HL-60 (cell line): ENCODE measurements at regions not wholly inside any gene's neighbourhood (a gene's known extent, or its start where the extent isn't known, plus 50 kb on each side); places are given as distances from the start of the nearest gene placed in this dataset.

Experiments
- DNase-seq, 2 experiments: peaks; one replicate each; pipeline ENCODE4 v3.0.0-alpha.2; 2010 to 2020; ENCODE audit warnings: low read depth in 1 of 2, low spot score in 1 of 2
- H3K27ac ChIP-seq: fragments of 250-450 bp; sonication (Bioruptor Pico); replicated peaks from 2 replicates; pipeline ENCODE4 v1.5.1; 2020; ENCODE audit warnings: mild to moderate bottlenecking, moderate library complexity
- H3K27me3 ChIP-seq: fragments of 250-450 bp; sonication (Bioruptor Pico); 2 replicates; pipeline ENCODE4 v1.5.1; 2021; ENCODE audit warnings: mild to moderate bottlenecking, moderate library complexity; ENCODE audit not compliant: insufficient read depth, poor library complexity, severe bottlenecking
- H3K4me3 ChIP-seq: replicated peaks from 2 replicates; pipeline ENCODE4 v1.5.1; 2011; ENCODE audit warnings: mild to moderate bottlenecking, control low read depth, low read length; ENCODE audit not compliant: insufficient read depth
- GABPA ChIP-seq: IDR thresholded peaks from 2 replicates; pipeline ENCODE4 v1.6.1; 2012; ENCODE audit warnings: low read depth
- POLR2AphosphoS5 ChIP-seq: IDR thresholded peaks from 2 replicates; pipeline ENCODE4 v1.6.1; 2012; ENCODE audit warnings: low read depth
- REST ChIP-seq: IDR thresholded peaks from 2 replicates; pipeline ENCODE4 v1.6.1; 2012; ENCODE audit warnings: low read depth; ENCODE audit not compliant: insufficient replicate concordance
- SPI1 ChIP-seq: IDR thresholded peaks from 2 replicates; pipeline ENCODE4 v1.6.1; 2012; ENCODE audit warnings: low read depth, mild to moderate bottlenecking, borderline replicate concordance
- TF ChIP-seq, protein P1 (sequence below): IDR thresholded peaks from one replicate; pipeline ENCODE4 v1.5.1; 2011; ENCODE audit warnings: low read length, control low read depth, inconsistent platforms; ENCODE audit not compliant: insufficient read depth

GRCh38 chr6:102742754-102743356 lies 1349.3 kb downstream of the GRIK2 start:
- TF ChIP-seq REST, result no peak
- TF ChIP-seq GABPA, result no peak
- TF ChIP-seq, protein P1, sequence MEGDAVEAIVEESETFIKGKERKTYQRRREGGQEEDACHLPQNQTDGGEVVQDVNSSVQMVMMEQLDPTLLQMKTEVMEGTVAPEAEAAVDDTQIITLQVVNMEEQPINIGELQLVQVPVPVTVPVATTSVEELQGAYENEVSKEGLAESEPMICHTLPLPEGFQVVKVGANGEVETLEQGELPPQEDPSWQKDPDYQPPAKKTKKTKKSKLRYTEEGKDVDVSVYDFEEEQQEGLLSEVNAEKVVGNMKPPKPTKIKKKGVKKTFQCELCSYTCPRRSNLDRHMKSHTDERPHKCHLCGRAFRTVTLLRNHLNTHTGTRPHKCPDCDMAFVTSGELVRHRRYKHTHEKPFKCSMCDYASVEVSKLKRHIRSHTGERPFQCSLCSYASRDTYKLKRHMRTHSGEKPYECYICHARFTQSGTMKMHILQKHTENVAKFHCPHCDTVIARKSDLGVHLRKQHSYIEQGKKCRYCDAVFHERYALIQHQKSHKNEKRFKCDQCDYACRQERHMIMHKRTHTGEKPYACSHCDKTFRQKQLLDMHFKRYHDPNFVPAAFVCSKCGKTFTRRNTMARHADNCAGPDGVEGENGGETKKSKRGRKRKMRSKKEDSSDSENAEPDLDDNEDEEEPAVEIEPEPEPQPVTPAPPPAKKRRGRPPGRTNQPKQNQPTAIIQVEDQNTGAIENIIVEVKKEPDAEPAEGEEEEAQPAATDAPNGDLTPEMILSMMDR, result no peak
- TF ChIP-seq POLR2AphosphoS5, result no peak
- TF ChIP-seq SPI1, result no peak
- no peak for DNase-seq
- Histone ChIP-seq H3K27me3 (no peaks in the 10 kb centered on the region), H3K4me3 (no peak overlapping the region), H3K27ac (no peak overlapping the region)

DNA sequence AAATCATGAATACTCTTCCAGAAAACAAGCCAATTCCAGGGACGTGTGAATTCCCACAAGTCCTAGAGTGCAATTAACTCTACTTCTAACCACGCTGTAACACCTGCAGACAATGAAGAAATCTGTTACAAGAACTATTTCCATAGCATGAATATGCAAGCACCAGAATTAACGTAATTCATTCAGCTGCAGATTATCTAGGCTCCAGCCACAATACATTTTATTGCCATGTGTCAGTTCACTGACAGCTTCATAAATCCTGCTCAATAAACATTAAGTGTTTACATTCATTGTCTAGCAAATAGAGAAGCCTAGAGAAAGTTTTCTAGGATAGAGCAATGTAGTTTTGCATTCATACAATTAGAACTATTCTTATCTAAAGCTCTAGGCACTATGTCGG lies 1348.5 kb downstream of the GRIK2 start:
- DNase-seq, result no peak
- Histone ChIP-seq H3K27ac (no peak overlapping the region), H3K4me3 (no peak overlapping the region), H3K27me3 (no peaks in the 10 kb centered on the region)
- TF ChIP-seq POLR2AphosphoS5 (no peak), SPI1 (no peak), GABPA (no peak), REST (no peak)
- TF ChIP-seq, protein P1, result no peak

- no peak for DNase-seq
- no peak overlapping the region for H3K4me3 ChIP-seq
- no peak overlapping the region for H3K27ac ChIP-seq
- H3K27me3 ChIP-seq, result no peaks in the 10 kb centered on the region
- TF ChIP-seq SPI1 (no peak), REST (no peak), POLR2AphosphoS5 (no peak), GABPA (no peak)
- TF ChIP-seq, protein P1, result no peak
Measured at GRCh38 chr6:102736941-102737368, 1343.4 kb downstream of the GRIK2 start.
